Large intestine (tissue), 3 donors: ENCODE measurements at regions not wholly inside any gene's neighbourhood (a gene's known extent, or its start where the extent isn't known, plus 50 kb on each side); places are given as distances from the start of the nearest gene placed in this dataset.

Experiments
- DNase-seq, 2 donors: peaks; one replicate each; pipeline versions ENCODE4 v3.0.0 to v3.0.0-alpha.2; 2013
- H3K27ac ChIP-seq: one replicate; pipeline ENCODE4 v1.5.1; 2013; ENCODE audit warnings: low read length
- H3K27me3 ChIP-seq: 2 replicates; pipeline ENCODE4 v1.6.1; 2013; ENCODE audit warnings: low read length; ENCODE audit not compliant: control insufficient read depth, insufficient read depth
- H3K36me3 ChIP-seq: 2 replicates; pipeline ENCODE4 v1.6.1; 2013; ENCODE audit warnings: low read length; ENCODE audit not compliant: control insufficient read depth, insufficient read depth
- H3K4me1 ChIP-seq: one replicate; pipeline ENCODE4 v1.6.1; 2013; ENCODE audit warnings: low read length; ENCODE audit not compliant: control insufficient read depth, insufficient read depth
- H3K4me3 ChIP-seq: one replicate; pipeline ENCODE4 v1.5.1; 2013; ENCODE audit warnings: low read length
- H3K9me3 ChIP-seq: one replicate; pipeline ENCODE4 v1.6.1; 2013; ENCODE audit warnings: mild to moderate bottlenecking, low read depth, low read length, moderate library complexity; ENCODE audit not compliant: control insufficient read depth
- WGBS: methylation state at CpG from one replicate; pipeline ENCODE4 v1.1.5; 2013; ENCODE audit warnings: low lambda C conversion rate; ENCODE audit not compliant: insufficient coverage; 5-methylcytosine and 5-hydroxymethylcytosine counted together

- Histone ChIP-seq H3K4me1 (no peaks in the 10 kb centered on the region), H3K27ac (no peak overlapping the region), H3K27me3 (no peaks in the 10 kb centered on the region), H3K36me3 (no peaks in the 10 kb centered on the region), H3K4me3 (no peak overlapping the region), H3K9me3 (peaks cover 7% of the 10 kb centered on the region)
- DNase-seq = peak in 1 of 2 donors; percentile 30
- WGBS = 97% methylated on average over 3 of the region's 4 CpGs
Measured at GRCh38 chr14:71372411-71372838, 465.2 kb downstream of the PCNX1 start.

GRCh38 chr14:71373773-71374172 is 466.5 kb downstream of the PCNX1 start:
- no peak for DNase-seq
- Histone ChIP-seq H3K4me3 (no peak overlapping the region), H3K9me3 (peaks cover 13% of the 10 kb centered on the region), H3K27ac (no peak overlapping the region), H3K36me3 (no peaks in the 10 kb centered on the region), H3K27me3 (no peaks in the 10 kb centered on the region), H3K4me1 (no peaks in the 10 kb centered on the region)
- no CpG with 5 or more reads among the region's 1 CpG for WGBS

GRCh38 chr14:71374989-71375388 is 467.7 kb downstream of the PCNX1 start:
- no peaks in the 10 kb centered on the region for H3K27me3 ChIP-seq
- H3K4me3 ChIP-seq = no peak overlapping the region
- H3K4me1 ChIP-seq = no peaks in the 10 kb centered on the region
- peaks cover 13% of the 10 kb centered on the region for H3K9me3 ChIP-seq
- H3K36me3 ChIP-seq = no peaks in the 10 kb centered on the region
- 100% methylated on average over 1 of the region's 1 CpG for WGBS
- H3K27ac ChIP-seq = no peak overlapping the region
- DNase-seq = no peak

- Histone ChIP-seq H3K27ac (no peak overlapping the region), H3K36me3 (no peaks in the 10 kb centered on the region), H3K27me3 (no peaks in the 10 kb centered on the region), H3K4me1 (no peaks in the 10 kb centered on the region), H3K4me3 (no peak overlapping the region), H3K9me3 (peaks cover 13% of the 10 kb centered on the region)
- no peak for DNase-seq
- no CpG with 5 or more reads among the region's 28 CpGs for WGBS
Measured at GRCh38 chr14:71377099-71377498, 469.8 kb downstream of the PCNX1 start.

GRCh38 chr14:71380271-71380670 is 473.0 kb downstream of the PCNX1 start:
- Histone ChIP-seq H3K4me1 (no peaks in the 10 kb centered on the region), H3K27me3 (no peaks in the 10 kb centered on the region), H3K4me3 (no peak overlapping the region), H3K9me3 (peaks cover 13% of the 10 kb centered on the region), H3K36me3 (no peaks in the 10 kb centered on the region), H3K27ac (no peak overlapping the region)
- WGBS = 83% methylated on average over 1 of the region's 2 CpGs
- no peak for DNase-seq

GRCh38 chr14:71381814-71382213 is 474.6 kb downstream of the PCNX1 start:
- Histone ChIP-seq H3K4me1 (no peaks in the 10 kb centered on the region), H3K27ac (no peak overlapping the region), H3K4me3 (no peak overlapping the region), H3K27me3 (no peaks in the 10 kb centered on the region), H3K36me3 (no peaks in the 10 kb centered on the region), H3K9me3 (peaks cover 12% of the 10 kb centered on the region)
- DNase-seq = no peak

GRCh38 chr14:71382315-71382714 is 475.1 kb downstream of the PCNX1 start:
- no CpG with 5 or more reads among the region's 6 CpGs for WGBS
- H3K27me3 ChIP-seq = no peaks in the 10 kb centered on the region
- H3K36me3 ChIP-seq = no peaks in the 10 kb centered on the region
- H3K4me3 ChIP-seq = no peak overlapping the region
- H3K9me3 ChIP-seq = peaks cover 6% of the 10 kb centered on the region
- H3K27ac ChIP-seq = no peak overlapping the region
- DNase-seq = no peak
- H3K4me1 ChIP-seq = no peaks in the 10 kb centered on the region

GRCh38 chr14:71383510-71383909 is 476.3 kb downstream of the PCNX1 start:
- Histone ChIP-seq H3K27ac (no peak overlapping the region), H3K4me1 (no peaks in the 10 kb centered on the region), H3K4me3 (no peak overlapping the region), H3K9me3 (no peaks in the 10 kb centered on the region), H3K27me3 (no peaks in the 10 kb centered on the region), H3K36me3 (no peaks in the 10 kb centered on the region)
- WGBS = no CpG with 5 or more reads among the region's 2 CpGs
- DNase-seq = no peak

- DNase-seq = no peak
- Histone ChIP-seq H3K9me3 (no peaks in the 10 kb centered on the region), H3K4me3 (no peak overlapping the region), H3K4me1 (no peaks in the 10 kb centered on the region), H3K36me3 (no peaks in the 10 kb centered on the region), H3K27me3 (no peaks in the 10 kb centered on the region), H3K27ac (no peak overlapping the region)
- WGBS = 88% methylated on average over 2 of the region's 10 CpGs
Measured at GRCh38 chr14:71384007-71384845, 477.0 kb downstream of the PCNX1 start.

- no peak for DNase-seq
Measured at GRCh38 chr14:71387753-71388152, 480.5 kb downstream of the PCNX1 start.

GRCh38 chr14:71388336-71388735 is 481.1 kb downstream of the PCNX1 start:
- WGBS = 83% methylated on average over 1 of the region's 6 CpGs
- H3K4me1 ChIP-seq = no peaks in the 10 kb centered on the region
- no peaks in the 10 kb centered on the region for H3K27me3 ChIP-seq
- no peaks in the 10 kb centered on the region for H3K36me3 ChIP-seq
- H3K9me3 ChIP-seq = no peaks in the 10 kb centered on the region
- no peak overlapping the region for H3K27ac ChIP-seq
- H3K4me3 ChIP-seq = no peak overlapping the region
- DNase-seq = no peak

More at GRCh38 chr14:71387753-71388152, 480.5 kb downstream of the PCNX1 start:
- no peaks in the 10 kb centered on the region for H3K27me3 ChIP-seq
- no peak overlapping the region for H3K27ac ChIP-seq
- 93% methylated on average over 2 of the region's 3 CpGs for WGBS
- H3K9me3 ChIP-seq = no peaks in the 10 kb centered on the region
- H3K4me1 ChIP-seq = no peaks in the 10 kb centered on the region
- H3K36me3 ChIP-seq = no peaks in the 10 kb centered on the region
- H3K4me3 ChIP-seq = no peak overlapping the region
